ENCODE measurements at regions not wholly inside any gene's neighbourhood (a gene's known extent, or its start where the extent isn't known, plus 50 kb on each side); places are given as distances from the start of the nearest gene placed in this dataset.

DNA sequence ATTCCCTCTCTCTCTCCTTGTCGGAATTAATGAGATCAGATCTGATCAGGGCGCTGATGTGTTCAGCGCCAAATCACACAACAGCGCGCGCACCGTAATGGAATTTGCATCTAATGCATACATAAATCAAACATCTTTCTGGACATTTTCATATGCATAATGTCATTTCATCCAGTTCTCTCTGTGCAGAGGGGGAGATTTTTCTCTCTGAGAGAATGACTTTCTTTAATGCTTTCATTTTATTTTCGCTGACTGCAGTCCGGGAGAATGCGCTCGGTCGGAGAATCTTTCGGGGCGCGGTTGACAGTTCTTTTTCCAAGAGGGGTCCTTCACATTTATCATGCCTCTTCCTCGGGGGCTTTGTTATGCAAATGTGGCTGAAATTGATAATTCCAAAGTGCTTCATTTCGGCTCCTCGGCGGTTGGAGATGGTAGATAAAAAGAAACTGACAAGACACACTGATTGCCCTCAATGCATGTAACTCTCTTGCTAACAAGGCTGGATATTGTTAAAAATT is 615.9 kb downstream of the VRK1 start:
- TF ChIP-seq EZH2 (IDR thresholded peaks at IDR 0.05; ENCODE audit: insufficient read depth, poor library complexity, severe bottlenecking) = no peak
- TF ChIP-seq EZH2phosphoT487 (IDR thresholded peaks at IDR 0.05; ENCODE audit: insufficient read depth, low read depth) = no peak

All from GM23248 (cell line).